Keratinocyte (primary cell): ENCODE measurements at regions not wholly inside any gene's neighbourhood (a gene's known extent, or its start where the extent isn't known, plus 50 kb on each side); places are given as distances from the start of the nearest gene placed in this dataset.
A peak's percentile ranks its signal among the peaks of the same experiment; 100 is the strongest.

ENCODE experiments used
- DNase-seq: peaks from one replicate; pipeline ENCODE4 v3.0.0-alpha.2; 2011; ENCODE audit warnings: low read depth, missing footprints, low spot score
- FAIRE-seq: peaks from 2 replicates; lab custom pipeline; 2011; peaks lifted over from hg19 to GRCh38; lab: Jason Lieb, UNC
- H2AFZ ChIP-seq: 2 replicates; pipeline ENCODE4 v1.6.0; 2012; ENCODE audit warnings: low read length, control low read depth, inconsistent platforms; ENCODE audit not compliant: control insufficient read depth
- H3K27ac ChIP-seq: 2 replicates; pipeline ENCODE4 v1.5.1; 2011; ENCODE audit warnings: low read length; ENCODE audit not compliant: control insufficient read depth, insufficient read depth
- H3K27me3 ChIP-seq: 3 replicates; pipeline ENCODE4 v1.6.0; 2011; ENCODE audit warnings: low read length; ENCODE audit not compliant: control insufficient read depth, insufficient read depth; ENCODE audit errors: extremely low read depth
- H3K36me3 ChIP-seq, 2 experiments: 2 replicates in 1 of 2; 3 replicates in 1 of 2; pipeline ENCODE4 v1.5.1; 2011; ENCODE audit warnings: low read length in 2 of 2, mild to moderate bottlenecking in 1 of 2; ENCODE audit not compliant: control insufficient read depth in 2 of 2, insufficient read depth in 2 of 2; ENCODE audit errors: extremely low read depth in 1 of 2
- H3K4me1 ChIP-seq: 3 replicates; pipeline ENCODE4 v1.5.1; 2011; ENCODE audit warnings: low read length; ENCODE audit not compliant: control insufficient read depth, insufficient read depth; ENCODE audit errors: extremely low read depth
- H3K4me2 ChIP-seq: 3 replicates; pipeline ENCODE4 v1.6.0; 2011; ENCODE audit warnings: low read depth, low read length; ENCODE audit not compliant: control insufficient read depth, insufficient read depth; ENCODE audit errors: extremely low read depth
- H3K4me3 ChIP-seq, 3 experiments: fragments of 200-600 bp in 1 of 3; sonication (generic) in 1 of 3; 2 replicates in 2 of 3; 3 replicates in 1 of 3; pipeline ENCODE4 v1.5.1; 2011 to 2016; ENCODE audit warnings: low read length in 3 of 3, mild to moderate bottlenecking in 3 of 3, control low read depth in 2 of 3, inconsistent platforms in 1 of 3, low read depth in 1 of 3, mixed read lengths in 1 of 3, mixed run types in 1 of 3, moderate library complexity in 1 of 3; ENCODE audit not compliant: control insufficient read depth in 2 of 3, insufficient read depth in 2 of 3; ENCODE audit errors: extremely low read depth in 1 of 3
- H3K79me2 ChIP-seq: 2 replicates; pipeline ENCODE4 v1.6.0; 2012; ENCODE audit warnings: low read length; ENCODE audit not compliant: control insufficient read depth, insufficient read depth
- H3K9ac ChIP-seq: 3 replicates; pipeline ENCODE4 v1.6.0; 2011; ENCODE audit warnings: low read length; ENCODE audit not compliant: control insufficient read depth, insufficient read depth; ENCODE audit errors: extremely low read depth
- H3K9me1 ChIP-seq: 3 replicates; pipeline ENCODE4 v1.6.0; 2011; ENCODE audit warnings: low read length; ENCODE audit not compliant: control insufficient read depth, insufficient read depth; ENCODE audit errors: extremely low read depth
- H3K9me3 ChIP-seq: 2 replicates; pipeline ENCODE4 v1.5.1; 2012; ENCODE audit warnings: low read depth, low read length; ENCODE audit not compliant: control insufficient read depth
- H4K20me1 ChIP-seq: 3 replicates; pipeline ENCODE4 v1.6.0; 2011; ENCODE audit warnings: low read length; ENCODE audit not compliant: control insufficient read depth, insufficient read depth; ENCODE audit errors: extremely low read depth
- CTCF ChIP-seq, 3 experiments: IDR thresholded peaks in 1 of 3; conservative IDR thresholded peaks in 1 of 3; optimal IDR thresholded peaks in 1 of 3; 2 replicates in 2 of 3; 3 replicates in 1 of 3; pipeline versions ENCODE3 to v1.5.1; 2011; ENCODE audit warnings: low read length in 3 of 3, mild to moderate bottlenecking in 3 of 3, moderate library complexity in 2 of 3, control low read depth in 1 of 3, inconsistent platforms in 1 of 3; ENCODE audit not compliant: insufficient read depth in 2 of 3; ENCODE audit errors: extremely low read depth in 1 of 3
- EZH2 ChIP-seq: IDR thresholded peaks from one replicate; pipeline ENCODE4 v1.6.1; 2012; ENCODE audit warnings: inconsistent platforms, mild to moderate bottlenecking, low read length, moderate library complexity
- dilution Hi-C: fragments of 300-500 bp; cut with MboI; formaldehyde crosslinking; loops from one replicate; pipeline ENCODE4 v1.7.0; 2020; ENCODE audit warnings: low sequenced_read_pairs; ENCODE audit not compliant: extremely low pct_ligation_motif_present

- Histone ChIP-seq H3K4me3 (no peak overlapping the region), H3K79me2 (no peaks in the 10 kb centered on the region), H3K9ac (no peak overlapping the region), H3K36me3 (no peaks in the 10 kb centered on the region), H3K4me2 (peak overlapping the region; percentile 0), H3K9me3 (no peaks in the 10 kb centered on the region), H3K27me3 (no peaks in the 10 kb centered on the region), H3K27ac (no peak overlapping the region), H3K4me1 (no peaks in the 10 kb centered on the region), H3K9me1 (no peaks in the 10 kb centered on the region), H4K20me1 (no peaks in the 10 kb centered on the region), H2AFZ (no peak overlapping the region)
- peak; percentile 34 for FAIRE-seq
- dilution Hi-C loops, result no loop called here
- TF ChIP-seq CTCF (optimal IDR thresholded peaks at IDR 0.05 in 1 of 3, IDR thresholded peaks at IDR 0.05 in 1 of 3, conservative IDR thresholded peaks at IDR 0.05 in 1 of 3; ENCODE audit: extremely low read depth in 1 of 3, insufficient read depth in 2 of 3, low read length in 3 of 3) (no peak), EZH2 (no peak)
- DNase-seq, result no peak
Observed at GRCh38 chr13:23488442-23488841, 54.9 kb upstream of the SACS start.

- no peak for FAIRE-seq
- dilution Hi-C loops, result no loop called here
- no peak overlapping the region for H3K27ac ChIP-seq
Observed at GRCh38 chr13:23496255-23496654, 62.8 kb upstream of the SACS start.

More at GRCh38 chr13:23496255-23496654, 62.8 kb upstream of the SACS start:
- no peaks in the 10 kb centered on the region for H4K20me1 ChIP-seq
- no peak overlapping the region for H3K9ac ChIP-seq
- DNase-seq, result no peak
- H3K79me2 ChIP-seq, result no peaks in the 10 kb centered on the region
- no peak overlapping the region for H3K4me3 ChIP-seq
- H3K36me3 ChIP-seq, result no peaks in the 10 kb centered on the region
- no peaks in the 10 kb centered on the region for H3K9me1 ChIP-seq
- H3K4me1 ChIP-seq, result no peaks in the 10 kb centered on the region
- H3K27me3 ChIP-seq, result no peaks in the 10 kb centered on the region
- no peak overlapping the region for H2AFZ ChIP-seq
- no peak overlapping the region for H3K4me2 ChIP-seq
- TF ChIP-seq EZH2 (no peak), CTCF (optimal IDR thresholded peaks at IDR 0.05 in 1 of 3, IDR thresholded peaks at IDR 0.05 in 1 of 3, conservative IDR thresholded peaks at IDR 0.05 in 1 of 3; ENCODE audit: extremely low read depth in 1 of 3, insufficient read depth in 2 of 3, low read length in 3 of 3) (no peak)
- H3K9me3 ChIP-seq, result no peaks in the 10 kb centered on the region
